Sigmoid colon (tissue), 4 donors: ENCODE measurements at regions not wholly inside any gene's neighbourhood (a gene's known extent, or its start where the extent isn't known, plus 50 kb on each side); places are given as distances from the start of the nearest gene placed in this dataset.

ENCODE experiments used
- CTCF ChIP-seq, 4 experiments: fragments of 450-650 bp in 3 of 4; fragments of 200-600 bp in 1 of 4; IDR thresholded peaks; one replicate each; pipeline ENCODE4 v1.5.1; 2016 to 2019; ENCODE audit warnings: antibody characterized with exemption in 4 of 4, mild to moderate bottlenecking in 3 of 4, moderate library complexity in 2 of 4
- POLR2AphosphoS5 ChIP-seq, 4 donors: sonication (generic); formaldehyde crosslinking; IDR thresholded peaks; one replicate each; pipeline ENCODE4 v1.6.1; 2017; ENCODE audit warnings: antibody characterized with exemption in 4 of 4

GRCh38 chr9:85168412-85168811 lies 498.9 kb downstream of the NTRK2 start:
- TF ChIP-seq CTCF (IDR thresholded peaks at IDR 0.05) (no peak), POLR2AphosphoS5 (IDR thresholded peaks at IDR 0.05) (no peak)
